OCI-LY3 (cell line): ENCODE measurements at regions not wholly inside any gene's neighbourhood (a gene's known extent, or its start where the extent isn't known, plus 50 kb on each side); places are given as distances from the start of the nearest gene placed in this dataset.
"Not testable (repeated sequence)": the region's sequence is repeated elsewhere in the genome, so short reads cannot be mapped to it uniquely, and the experiment has no call there.

Source experiments
- H2AFZ ChIP-seq: fragments of 200-600, 300-600 bp; shearing (Covaris generic); 2 replicates; pipeline ENCODE4 v1.6.0; 2014; ENCODE audit warnings: antibody characterized with exemption, low read depth, low read length
- H3K27ac ChIP-seq: fragments of 200-600, 300-600 bp; sonication (generic); 2 replicates; pipeline ENCODE4 v1.5.1; 2014; ENCODE audit warnings: mild to moderate bottlenecking, low read length, moderate library complexity, mixed read lengths
- H3K27me3 ChIP-seq: fragments of 200-600, 300-600 bp; sonication (generic); 2 replicates; pipeline ENCODE4 v1.6.1; 2014; ENCODE audit warnings: low read depth, low read length, mixed read lengths
- H3K36me3 ChIP-seq: fragments of 200-600, 300-600 bp; sonication (generic); replicated peaks from 2 replicates; pipeline ENCODE3; 2014; ENCODE audit warnings: low read depth, low read length, mixed read lengths
- H3K4me1 ChIP-seq: fragments of 300-600, 200-600 bp; sonication (generic); 2 replicates; pipeline ENCODE4 v1.6.1; 2014; ENCODE audit warnings: low read length, mixed read lengths
- H3K4me2 ChIP-seq: fragments of 200-600, 300-600 bp; sonication (generic); 2 replicates; pipeline ENCODE4 v1.6.1; 2014; ENCODE audit warnings: low read length, mixed read lengths
- H3K4me3 ChIP-seq: fragments of 300-600, 200-600 bp; sonication (generic); 2 replicates; pipeline ENCODE4 v1.5.1; 2014; ENCODE audit warnings: antibody characterized with exemption, mild to moderate bottlenecking, low read length, moderate library complexity
- H3K79me2 ChIP-seq: fragments of 300-600, 200-600 bp; shearing (Covaris generic); 2 replicates; pipeline ENCODE4 v1.6.1; 2014; ENCODE audit warnings: mild to moderate bottlenecking, low read length, mixed read lengths
- H3K9ac ChIP-seq: fragments of 300-600, 200-600 bp; shearing (Covaris generic); 2 replicates; pipeline ENCODE4 v1.6.0; 2014; ENCODE audit warnings: mild to moderate bottlenecking, low read length, moderate library complexity
- H3K9me3 ChIP-seq: fragments of 200-600, 300-600 bp; shearing (Covaris generic); 2 replicates; pipeline ENCODE4 v1.6.1; 2014; ENCODE audit warnings: low read length, mixed read lengths; ENCODE audit not compliant: insufficient read depth
- H4K20me1 ChIP-seq: fragments of 200-600, 300-600 bp; sonication (generic); 2 replicates; pipeline ENCODE4 v1.6.1; 2016; ENCODE audit warnings: low read length, mixed read lengths; ENCODE audit not compliant: insufficient read depth
- CTCF ChIP-seq: fragments of 200-600, 300-600 bp; sonication (generic); IDR thresholded peaks from 2 replicates; pipeline ENCODE4 v1.5.1; 2014; ENCODE audit warnings: antibody characterized with exemption, low read length, low read depth
- EZH2phosphoT487 ChIP-seq: fragments of 200-600 bp; shearing (Covaris generic); IDR thresholded peaks from 2 replicates; pipeline ENCODE4 v1.6.1; 2018; ENCODE audit warnings: antibody characterized with exemption, mixed run types, low read depth

- not testable (repeated sequence) for H3K9ac ChIP-seq, H4K20me1 ChIP-seq, H3K4me2 ChIP-seq, H3K4me3 ChIP-seq, H3K27me3 ChIP-seq, H3K9me3 ChIP-seq, H3K27ac ChIP-seq, H3K36me3 ChIP-seq, H3K4me1 ChIP-seq, H3K79me2 ChIP-seq, H2AFZ ChIP-seq
These were observed 655.9 kb downstream of the TTLL7 start for GRCh38 chr1:83342995-83343394.

DNA sequence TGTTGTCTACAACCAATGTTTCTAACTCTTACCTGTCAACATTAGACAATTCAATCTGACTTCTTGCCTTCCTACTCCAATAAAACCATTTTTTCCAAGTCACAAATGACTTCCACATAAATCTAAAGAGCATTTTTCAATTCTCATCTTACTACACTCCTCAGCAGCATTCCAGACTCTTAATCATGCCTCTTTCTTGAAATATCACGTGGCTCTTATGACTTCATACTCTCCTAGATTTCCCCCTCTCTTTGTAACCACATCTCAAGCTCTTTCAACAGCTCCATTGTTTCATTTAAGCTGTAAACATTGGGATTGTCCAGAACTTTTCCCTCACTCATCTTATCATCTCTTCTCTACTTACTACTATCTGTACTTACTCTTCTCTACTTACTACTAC, 666.6 kb downstream of the TTLL7 start:
- not testable (repeated sequence) for H3K4me1 ChIP-seq, H3K4me2 ChIP-seq, H3K27me3 ChIP-seq, H4K20me1 ChIP-seq, H3K36me3 ChIP-seq, H3K79me2 ChIP-seq, H3K27ac ChIP-seq, H3K9me3 ChIP-seq, H3K9ac ChIP-seq, H3K4me3 ChIP-seq, H2AFZ ChIP-seq

DNA sequence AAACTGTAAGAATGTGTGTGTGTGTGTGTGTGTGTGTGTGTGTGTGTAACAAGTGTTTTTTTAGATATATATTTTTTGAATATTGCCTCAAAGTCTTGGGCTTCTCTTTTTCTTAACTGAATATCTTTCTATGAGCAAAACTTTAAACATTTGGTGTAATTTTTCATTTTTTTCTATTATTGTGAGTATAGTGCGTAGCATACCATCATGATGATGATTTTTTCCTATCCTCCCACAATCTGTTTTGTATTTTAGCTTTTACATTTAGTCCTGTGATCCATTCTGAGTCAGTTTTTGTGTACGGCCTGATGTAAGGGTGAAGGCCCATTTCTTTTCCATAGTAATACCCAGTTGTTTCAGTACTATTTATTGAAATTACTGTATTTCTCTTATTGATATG, 680.6 kb downstream of the TTLL7 start:
- Histone ChIP-seq H3K9me3 (no peaks in the 10 kb centered on the region), H3K4me1 (no peaks in the 10 kb centered on the region), H4K20me1 (no peaks in the 10 kb centered on the region), H3K79me2 (no peaks in the 10 kb centered on the region), H3K27ac (no peak overlapping the region), H3K4me3 (no peak overlapping the region), H3K9ac (no peak overlapping the region), H3K27me3 (no peaks in the 10 kb centered on the region), H2AFZ (no peak overlapping the region), H3K36me3 (no peaks in the 10 kb centered on the region), H3K4me2 (no peak overlapping the region)
- TF ChIP-seq CTCF (no peak), EZH2phosphoT487 (no peak)

DNA sequence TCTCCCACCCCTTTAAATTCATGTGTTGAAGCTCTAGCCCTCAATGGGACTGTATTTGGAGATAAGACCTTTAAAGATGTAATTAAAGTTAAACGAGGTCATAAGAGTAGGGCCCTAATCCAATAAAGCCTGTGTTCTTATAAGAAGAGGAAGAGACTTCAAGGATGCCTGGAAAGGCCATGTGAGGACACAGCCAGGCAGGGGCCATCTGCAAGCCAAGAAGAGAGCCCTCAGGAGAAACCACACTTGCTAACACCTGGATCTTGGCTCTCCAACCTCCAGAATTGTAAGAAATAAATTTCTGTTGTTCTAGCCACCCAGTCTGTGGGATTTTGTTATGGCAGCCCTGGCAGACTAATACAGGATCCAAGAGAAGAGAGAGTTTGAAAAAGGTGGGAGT, 683.5 kb downstream of the TTLL7 start:
- H3K36me3 ChIP-seq, H3K4me1 ChIP-seq, H4K20me1 ChIP-seq, H3K27ac ChIP-seq, H3K9ac ChIP-seq, H3K79me2 ChIP-seq, H3K9me3 ChIP-seq, H2AFZ ChIP-seq, H3K27me3 ChIP-seq, H3K4me3 ChIP-seq, H3K4me2 ChIP-seq: not testable (repeated sequence)

GRCh38 chr1:83310161-83310560, 688.8 kb downstream of the TTLL7 start:
- not testable (repeated sequence) for H3K27me3 ChIP-seq, H3K9ac ChIP-seq, H3K9me3 ChIP-seq, H4K20me1 ChIP-seq, H3K36me3 ChIP-seq, H3K4me1 ChIP-seq, H3K27ac ChIP-seq, H2AFZ ChIP-seq, H3K4me2 ChIP-seq, H3K79me2 ChIP-seq, H3K4me3 ChIP-seq

GRCh38 chr1:83309035-83309434, 689.9 kb downstream of the TTLL7 start:
- H3K4me3 ChIP-seq, H3K27me3 ChIP-seq, H3K4me1 ChIP-seq, H3K9me3 ChIP-seq, H3K27ac ChIP-seq, H3K4me2 ChIP-seq, H2AFZ ChIP-seq, H3K9ac ChIP-seq, H4K20me1 ChIP-seq, H3K79me2 ChIP-seq, H3K36me3 ChIP-seq: not testable (repeated sequence)

DNA sequence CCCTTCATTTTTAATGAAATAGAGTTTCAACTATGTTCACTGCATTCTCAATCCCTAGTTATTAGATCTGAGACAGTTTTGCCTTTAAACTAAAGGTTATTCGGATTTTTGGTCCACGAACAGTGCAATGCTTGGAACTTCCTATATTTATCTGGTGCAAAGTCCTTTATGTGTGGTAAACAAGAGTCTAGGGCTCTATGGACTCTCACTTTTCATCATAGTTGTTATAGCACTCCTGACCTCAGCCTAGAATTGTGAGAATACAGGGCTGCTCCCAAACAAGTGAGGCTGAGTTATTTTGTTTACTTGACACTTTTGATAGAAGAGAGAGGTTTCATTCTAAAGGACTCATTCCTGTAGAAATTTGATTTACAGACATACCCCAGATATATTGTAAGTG, 692.1 kb downstream of the TTLL7 start:
- H3K4me1 ChIP-seq, H3K9ac ChIP-seq, H3K4me2 ChIP-seq, H3K79me2 ChIP-seq, H3K27me3 ChIP-seq, H2AFZ ChIP-seq, H3K36me3 ChIP-seq, H4K20me1 ChIP-seq, H3K9me3 ChIP-seq, H3K4me3 ChIP-seq, H3K27ac ChIP-seq: not testable (repeated sequence)

DNA sequence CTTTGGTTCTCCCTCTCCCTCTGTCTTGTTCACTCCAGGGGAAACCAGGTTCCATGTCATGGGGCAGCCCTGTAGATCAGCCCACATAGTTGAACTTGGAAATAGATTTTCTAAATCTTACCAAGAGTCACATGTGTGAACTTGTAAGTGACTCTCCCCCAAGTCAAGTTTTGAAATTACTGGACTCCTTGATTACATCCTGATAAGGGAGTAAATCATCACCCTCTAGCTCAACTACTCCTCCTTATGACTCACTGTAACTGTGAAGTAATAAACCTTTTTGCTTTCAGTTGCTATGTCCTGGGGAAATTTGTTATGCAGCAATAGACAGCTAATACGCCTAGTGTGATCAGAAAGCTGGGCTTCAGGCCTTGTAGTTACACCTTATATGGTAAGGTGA, 703.3 kb downstream of the TTLL7 start:
- not testable (repeated sequence) for H3K9ac ChIP-seq, H2AFZ ChIP-seq, H3K36me3 ChIP-seq, H3K27me3 ChIP-seq, H3K79me2 ChIP-seq, H3K4me3 ChIP-seq, H4K20me1 ChIP-seq, H3K4me2 ChIP-seq, H3K9me3 ChIP-seq
- Histone ChIP-seq H3K4me1 (peaks cover 12% of the 10 kb centered on the region), H3K27ac (peak overlapping the region; percentile 20; the same call in 1 of the 2 replicates)

DNA sequence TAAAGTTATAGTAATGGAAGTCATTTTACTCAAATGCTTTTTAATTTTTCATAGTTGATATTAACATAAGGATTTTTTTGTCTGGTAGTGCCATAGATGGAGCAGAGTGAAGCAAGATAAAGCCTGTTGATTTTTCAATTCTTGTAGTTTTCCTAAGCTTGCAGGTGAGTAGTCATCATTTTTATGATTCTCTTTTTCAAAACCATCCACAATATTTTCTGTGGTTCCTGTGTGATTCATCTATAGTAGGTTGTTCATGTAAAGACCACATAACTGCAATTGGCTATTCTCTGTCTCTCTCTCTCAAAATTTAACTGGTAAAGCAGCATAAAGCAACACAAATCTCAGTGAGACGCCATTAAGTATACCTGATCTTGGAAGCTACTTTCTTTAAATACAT, 711.5 kb downstream of the TTLL7 start:
- not testable (repeated sequence) for H3K4me3 ChIP-seq, H3K4me1 ChIP-seq, H3K4me2 ChIP-seq, H3K9ac ChIP-seq, H3K9me3 ChIP-seq, H3K36me3 ChIP-seq, H3K79me2 ChIP-seq, H4K20me1 ChIP-seq, H3K27me3 ChIP-seq, H3K27ac ChIP-seq, H2AFZ ChIP-seq
